Gastrocnemius medialis (tissue), 4 donors: ENCODE measurements at regions not wholly inside any gene's neighbourhood (a gene's known extent, or its start where the extent isn't known, plus 50 kb on each side); places are given as distances from the start of the nearest gene placed in this dataset.

Source experiments
- CTCF ChIP-seq, 5 experiments: fragments of 450-650 bp in 3 of 5; fragments of 200-600 bp in 2 of 5; sonication (generic) in 2 of 5; IDR thresholded peaks in 4 of 5; conservative IDR thresholded peaks in 1 of 5; 1 replicate in 4 of 5; 2 replicates in 1 of 5; pipeline ENCODE4 v1.5.1; 2016 to 2019; ENCODE audit warnings: antibody characterized with exemption in 5 of 5, mild to moderate bottlenecking in 3 of 5, moderate library complexity in 3 of 5
- POLR2A ChIP-seq, 2 donors: fragments of 450-650 bp; IDR thresholded peaks; one replicate each; pipeline ENCODE4 v1.6.1; 2017; ENCODE audit warnings: antibody characterized with exemption in 2 of 2, mild to moderate bottlenecking in 2 of 2, moderate library complexity in 2 of 2

GRCh38 chr5:133814152-133814551 is 154.3 kb downstream of the C5orf15 start:
- no peak for TF ChIP-seq CTCF (IDR thresholded peaks at IDR 0.05 in 4 of 5, conservative IDR thresholded peaks at IDR 0.05 in 1 of 5)
- TF ChIP-seq POLR2A (IDR thresholded peaks at IDR 0.05) = no peak
